ENCODE measurements at regions not wholly inside any gene's neighbourhood (a gene's known extent, or its start where the extent isn't known, plus 50 kb on each side); places are given as distances from the start of the nearest gene placed in this dataset.

DNA sequence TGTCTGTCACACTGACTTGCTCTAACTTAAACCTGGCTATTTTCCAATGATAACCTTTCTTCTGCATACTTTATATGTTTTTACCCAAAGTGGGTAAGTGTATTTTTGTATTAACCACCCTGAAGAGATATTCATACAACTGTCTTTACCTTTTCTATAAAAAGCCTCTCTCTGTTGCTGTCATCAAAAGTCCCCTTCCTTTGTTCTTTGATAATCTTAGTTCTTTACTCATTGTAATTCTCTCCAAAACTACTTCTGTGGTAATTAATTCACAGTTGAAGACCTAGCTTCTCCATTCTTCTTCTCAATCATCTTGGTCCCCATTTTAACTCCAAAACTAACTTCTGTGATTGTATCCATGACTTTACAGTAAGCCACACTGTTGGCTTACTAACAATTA, 479.7 kb upstream of the MGAT4C start:
- Histone ChIP-seq H3K36me3 (no peaks in the 10 kb centered on the region), H3K9me3 (no peaks in the 10 kb centered on the region), H3K4me1 (no peaks in the 10 kb centered on the region), H3K4me3 (no peak overlapping the region), H3K27me3 (no peaks in the 10 kb centered on the region), H3K27ac (no peak overlapping the region)
- ATAC-seq (no peak), DNase-seq (no peak)
- intact Hi-C loops (cut with DNase I), result no loop called here
- TF ChIP-seq POLR2A (IDR thresholded peaks at IDR 0.05), result no peak
- TF ChIP-seq, protein P1, sequence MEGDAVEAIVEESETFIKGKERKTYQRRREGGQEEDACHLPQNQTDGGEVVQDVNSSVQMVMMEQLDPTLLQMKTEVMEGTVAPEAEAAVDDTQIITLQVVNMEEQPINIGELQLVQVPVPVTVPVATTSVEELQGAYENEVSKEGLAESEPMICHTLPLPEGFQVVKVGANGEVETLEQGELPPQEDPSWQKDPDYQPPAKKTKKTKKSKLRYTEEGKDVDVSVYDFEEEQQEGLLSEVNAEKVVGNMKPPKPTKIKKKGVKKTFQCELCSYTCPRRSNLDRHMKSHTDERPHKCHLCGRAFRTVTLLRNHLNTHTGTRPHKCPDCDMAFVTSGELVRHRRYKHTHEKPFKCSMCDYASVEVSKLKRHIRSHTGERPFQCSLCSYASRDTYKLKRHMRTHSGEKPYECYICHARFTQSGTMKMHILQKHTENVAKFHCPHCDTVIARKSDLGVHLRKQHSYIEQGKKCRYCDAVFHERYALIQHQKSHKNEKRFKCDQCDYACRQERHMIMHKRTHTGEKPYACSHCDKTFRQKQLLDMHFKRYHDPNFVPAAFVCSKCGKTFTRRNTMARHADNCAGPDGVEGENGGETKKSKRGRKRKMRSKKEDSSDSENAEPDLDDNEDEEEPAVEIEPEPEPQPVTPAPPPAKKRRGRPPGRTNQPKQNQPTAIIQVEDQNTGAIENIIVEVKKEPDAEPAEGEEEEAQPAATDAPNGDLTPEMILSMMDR (IDR thresholded peaks at IDR 0.05), result no peak

DNA sequence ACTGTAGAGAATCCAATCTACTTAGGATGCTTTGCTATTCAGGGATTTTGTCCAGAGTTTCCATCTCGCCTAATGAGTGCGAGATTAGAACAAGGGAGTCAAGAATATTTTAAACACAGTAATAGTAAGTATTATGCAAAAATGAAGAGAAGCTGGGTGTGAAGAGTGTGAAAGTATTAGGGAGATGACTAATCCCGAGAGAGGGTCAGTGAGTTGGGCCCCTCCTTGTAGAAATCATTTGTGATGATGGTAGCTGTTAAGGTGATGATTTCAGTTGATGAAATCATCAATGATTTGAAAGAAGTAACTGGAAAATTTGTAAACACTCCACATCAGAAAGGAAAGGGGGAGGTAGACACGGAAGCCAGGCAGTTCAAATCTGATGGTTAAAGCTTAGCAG, 478.9 kb upstream of the MGAT4C start:
- Histone ChIP-seq H3K27me3 (no peaks in the 10 kb centered on the region), H3K4me3 (no peak overlapping the region), H3K4me1 (no peaks in the 10 kb centered on the region), H3K9me3 (no peaks in the 10 kb centered on the region), H3K36me3 (no peaks in the 10 kb centered on the region), H3K27ac (no peak overlapping the region)
- ATAC-seq, result no peak
- TF ChIP-seq, protein P1 (IDR thresholded peaks at IDR 0.05), result no peak
- TF ChIP-seq POLR2A (IDR thresholded peaks at IDR 0.05), result no peak
- intact Hi-C loops (cut with DNase I), result no loop called here
- DNase-seq, result no peak
- WGBS (ENCODE audit: insufficient coverage, low coverage, low lambda C conversion rate, missing lambda C conversion rate), result 55% methylated on average over 4 of the region's 4 CpGs

DNA sequence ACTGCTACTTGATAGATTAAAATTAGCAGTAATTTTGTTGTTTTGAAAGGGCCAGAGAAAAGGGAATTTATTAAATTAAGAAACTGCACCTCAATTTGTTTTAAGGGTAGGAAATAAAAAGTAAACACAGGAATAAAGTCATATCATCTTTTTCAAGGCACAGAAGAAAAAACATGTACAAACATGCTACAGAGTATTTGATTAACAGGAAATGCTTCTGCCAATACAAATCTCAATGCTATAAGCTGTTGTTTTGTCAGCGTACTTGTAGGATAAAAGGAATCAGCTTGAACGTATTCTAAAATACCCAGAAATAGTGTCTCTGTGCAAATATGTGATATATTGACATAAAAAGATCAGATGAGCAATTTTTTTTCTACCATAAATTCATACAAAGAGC, 474.0 kb upstream of the MGAT4C start:
- 58% methylated on average over 2 of the region's 2 CpGs for WGBS (ENCODE audit: insufficient coverage, low coverage, low lambda C conversion rate, missing lambda C conversion rate)
- Histone ChIP-seq H3K4me3 (no peak overlapping the region), H3K36me3 (no peaks in the 10 kb centered on the region), H3K27ac (no peak overlapping the region), H3K4me1 (no peaks in the 10 kb centered on the region), H3K9me3 (no peaks in the 10 kb centered on the region), H3K27me3 (no peaks in the 10 kb centered on the region)
- intact Hi-C loops (cut with DNase I), result no loop called here
- DNase-seq (no peak), ATAC-seq (no peak)
- TF ChIP-seq, protein P1 (IDR thresholded peaks at IDR 0.05), result no peak
- TF ChIP-seq POLR2A (IDR thresholded peaks at IDR 0.05), result no peak

DNA sequence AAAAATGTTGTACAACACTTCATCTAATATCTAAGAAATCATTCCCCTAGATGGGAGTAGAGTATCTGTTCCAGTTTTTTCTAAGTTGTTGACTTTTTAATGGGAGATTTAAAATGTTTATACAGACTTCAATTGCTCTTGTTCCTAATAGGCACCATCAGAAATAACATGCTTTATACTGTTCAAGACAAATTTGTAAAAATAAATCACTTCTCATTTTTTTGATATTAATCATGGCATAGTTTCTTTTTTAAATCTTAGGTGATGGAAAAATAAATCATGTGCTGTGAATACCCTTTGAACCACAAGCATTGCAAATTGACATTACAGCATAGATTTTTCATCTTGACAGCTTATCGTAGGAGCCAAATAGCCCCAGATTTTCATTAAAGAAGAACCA, 473.5 kb upstream of the MGAT4C start:
- Histone ChIP-seq H3K4me3 (no peak overlapping the region), H3K9me3 (no peaks in the 10 kb centered on the region), H3K36me3 (no peaks in the 10 kb centered on the region), H3K27ac (no peak overlapping the region), H3K27me3 (no peaks in the 10 kb centered on the region), H3K4me1 (no peaks in the 10 kb centered on the region)
- intact Hi-C loops (cut with DNase I), result no loop called here
- no peak for ATAC-seq
- WGBS (ENCODE audit: insufficient coverage, low coverage, low lambda C conversion rate, missing lambda C conversion rate), result 50% methylated on average over 1 of the region's 1 CpG
- TF ChIP-seq, protein P1 (IDR thresholded peaks at IDR 0.05), result no peak
- no peak for TF ChIP-seq POLR2A (IDR thresholded peaks at IDR 0.05)
- DNase-seq, result no peak

DNA sequence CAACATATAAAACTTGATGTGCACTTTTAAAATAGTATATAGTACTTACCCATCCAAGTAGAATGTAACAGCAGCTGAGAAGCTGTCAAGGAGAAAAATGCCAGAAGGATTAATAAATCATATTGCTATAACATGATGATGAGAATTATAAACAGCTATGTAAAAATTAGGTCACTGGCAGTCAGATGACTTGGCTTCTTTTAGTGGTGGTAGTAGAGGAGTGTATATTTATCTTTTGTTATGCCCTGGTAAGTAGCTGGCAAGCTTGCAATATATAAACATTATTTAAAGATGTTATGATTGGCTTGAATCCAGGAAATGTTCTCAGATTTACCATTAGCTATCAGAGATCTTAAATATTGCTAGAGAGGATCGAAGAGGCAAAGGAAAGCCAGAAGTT, 471.0 kb upstream of the MGAT4C start:
- no peaks in the 10 kb centered on the region for H3K9me3 ChIP-seq
- H3K4me3 ChIP-seq, result no peak overlapping the region
- no peaks in the 10 kb centered on the region for H3K27me3 ChIP-seq
- TF ChIP-seq, protein P1 (IDR thresholded peaks at IDR 0.05), result no peak
- no peak for TF ChIP-seq POLR2A (IDR thresholded peaks at IDR 0.05)
- H3K4me1 ChIP-seq, result no peaks in the 10 kb centered on the region
- ATAC-seq (no peak), DNase-seq (no peak)
- H3K27ac ChIP-seq, result no peak overlapping the region
- WGBS (ENCODE audit: insufficient coverage, low coverage, low lambda C conversion rate, missing lambda C conversion rate), result 24% methylated on average over 1 of the region's 1 CpG
- no peaks in the 10 kb centered on the region for H3K36me3 ChIP-seq
- intact Hi-C loops (cut with DNase I), result no loop called here
